ENCODE measurements at regions not wholly inside any gene's neighbourhood (a gene's known extent, or its start where the extent isn't known, plus 50 kb on each side); places are given as distances from the start of the nearest gene placed in this dataset.

DNA sequence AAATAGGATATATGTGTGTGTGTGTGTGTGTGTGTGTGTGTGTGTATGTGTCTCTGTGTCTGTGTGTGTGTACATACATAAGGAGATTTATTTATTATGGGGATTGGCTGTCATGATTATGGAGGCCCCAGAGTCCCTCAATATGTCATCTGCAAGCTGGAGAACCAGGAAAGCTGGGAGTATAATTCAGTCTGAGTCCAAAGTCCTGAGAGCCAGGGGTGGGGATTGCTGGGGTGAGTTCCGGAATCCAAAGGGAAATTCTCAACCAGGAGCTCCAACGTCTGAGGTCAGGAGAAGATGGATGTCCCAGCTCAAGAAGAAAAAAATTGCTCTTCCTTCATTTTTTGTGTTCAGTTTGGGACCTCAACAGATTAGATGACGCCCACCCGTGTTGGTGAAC, 50.7 kb upstream of the PLPP4 start:
- DNase-seq (ENCODE audit: low spot score) = no peak
- Histone ChIP-seq H3K27ac (ENCODE audit: low read depth, low read length, poor library complexity, severe bottlenecking) (no peak overlapping the region), H3K9me3 (ENCODE audit: low read depth, low read length, poor library complexity, severe bottlenecking) (no peaks in the 10 kb centered on the region), H3K4me3 (ENCODE audit: low read depth, low read length, poor library complexity, severe bottlenecking) (no peak overlapping the region), H3K36me3 (ENCODE audit: insufficient read depth, low read length, poor library complexity, severe bottlenecking) (no peaks in the 10 kb centered on the region), H3K27me3 (replicated peaks; ENCODE audit: insufficient read depth, low read depth, low read length, poor library complexity) (no peaks in the 10 kb centered on the region), H3K4me1 (ENCODE audit: insufficient read depth, low read length, poor library complexity, severe bottlenecking) (no peaks in the 10 kb centered on the region)
- POLR2A ChIA-PET (ENCODE audit: low non-redundant PET) = no interaction called here
- BruUV-seq (replicated peaks) = no TSS peak
- intact Hi-C loops (cut with micrococcal nuclease; ENCODE audit: unreplicated experiment) = no loop called here
- TF ChIP-seq, protein P1, sequence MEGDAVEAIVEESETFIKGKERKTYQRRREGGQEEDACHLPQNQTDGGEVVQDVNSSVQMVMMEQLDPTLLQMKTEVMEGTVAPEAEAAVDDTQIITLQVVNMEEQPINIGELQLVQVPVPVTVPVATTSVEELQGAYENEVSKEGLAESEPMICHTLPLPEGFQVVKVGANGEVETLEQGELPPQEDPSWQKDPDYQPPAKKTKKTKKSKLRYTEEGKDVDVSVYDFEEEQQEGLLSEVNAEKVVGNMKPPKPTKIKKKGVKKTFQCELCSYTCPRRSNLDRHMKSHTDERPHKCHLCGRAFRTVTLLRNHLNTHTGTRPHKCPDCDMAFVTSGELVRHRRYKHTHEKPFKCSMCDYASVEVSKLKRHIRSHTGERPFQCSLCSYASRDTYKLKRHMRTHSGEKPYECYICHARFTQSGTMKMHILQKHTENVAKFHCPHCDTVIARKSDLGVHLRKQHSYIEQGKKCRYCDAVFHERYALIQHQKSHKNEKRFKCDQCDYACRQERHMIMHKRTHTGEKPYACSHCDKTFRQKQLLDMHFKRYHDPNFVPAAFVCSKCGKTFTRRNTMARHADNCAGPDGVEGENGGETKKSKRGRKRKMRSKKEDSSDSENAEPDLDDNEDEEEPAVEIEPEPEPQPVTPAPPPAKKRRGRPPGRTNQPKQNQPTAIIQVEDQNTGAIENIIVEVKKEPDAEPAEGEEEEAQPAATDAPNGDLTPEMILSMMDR (conservative IDR thresholded peaks at IDR 0.05; ENCODE audit: low read depth, low read length) = no peak
- no peak for TF ChIP-seq EZH2 (IDR thresholded peaks at IDR 0.05; ENCODE audit: borderline replicate concordance, low read depth, low read length, poor library complexity, severe bottlenecking)
- CTCF ChIA-PET = no interaction called here
